ENCODE measurements at regions not wholly inside any gene's neighbourhood (a gene's known extent, or its start where the extent isn't known, plus 50 kb on each side); places are given as distances from the start of the nearest gene placed in this dataset.

DNA sequence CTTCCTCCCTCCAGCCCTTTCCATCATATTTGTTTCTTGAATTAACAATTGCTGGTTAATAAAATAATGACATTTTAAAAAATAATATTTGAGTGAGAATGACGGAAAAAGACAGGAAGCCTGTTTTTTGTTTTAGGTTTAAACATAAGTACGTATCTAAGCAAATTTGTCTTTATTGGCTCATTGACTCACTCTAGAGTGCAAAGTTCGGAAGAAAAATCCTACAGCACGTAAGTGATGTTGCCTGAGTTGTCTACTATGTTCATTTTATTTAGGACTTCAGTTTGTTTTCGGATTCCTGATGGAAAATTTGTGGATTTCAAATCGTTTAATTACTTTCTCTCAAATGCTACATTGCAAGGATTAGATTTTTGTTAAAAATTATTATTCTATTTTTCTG lies 1435.7 kb upstream of the ADGRB3 start:
- DNase-seq, result no peak
- Histone ChIP-seq H3K36me3 (ENCODE audit: insufficient read depth, low read length) (no peaks in the 10 kb centered on the region), H3K9me3 (ENCODE audit: low read length) (peaks cover 5% of the 10 kb centered on the region; the same call in 1 of the 2 replicates), H3K9me2 (replicated peaks; ENCODE audit: insufficient read depth, low read length) (no peaks in the 10 kb centered on the region), H3K4me3 (ENCODE audit: low read length) (no peak overlapping the region), H3K27ac (ENCODE audit: low read length) (no peak overlapping the region), H4K20me1 (ENCODE audit: insufficient read depth, low read depth, low read length) (no peaks in the 10 kb centered on the region), H2AFZ (ENCODE audit: low read length) (peak overlapping the region; percentile 68; the same call in 1 of the 2 replicates), H3K4me1 (ENCODE audit: low read length) (peaks cover 3% of the 10 kb centered on the region; the same call in 1 of the 2 replicates), H3K4me2 (ENCODE audit: low read depth, low read length, poor library complexity, severe bottlenecking) (no peak overlapping the region), H3K27me3 (ENCODE audit: low read length) (no peaks in the 10 kb centered on the region), H3K9ac (ENCODE audit: low read length) (no peak overlapping the region), H3K79me2 (ENCODE audit: low read length) (no peaks in the 10 kb centered on the region)

DNA sequence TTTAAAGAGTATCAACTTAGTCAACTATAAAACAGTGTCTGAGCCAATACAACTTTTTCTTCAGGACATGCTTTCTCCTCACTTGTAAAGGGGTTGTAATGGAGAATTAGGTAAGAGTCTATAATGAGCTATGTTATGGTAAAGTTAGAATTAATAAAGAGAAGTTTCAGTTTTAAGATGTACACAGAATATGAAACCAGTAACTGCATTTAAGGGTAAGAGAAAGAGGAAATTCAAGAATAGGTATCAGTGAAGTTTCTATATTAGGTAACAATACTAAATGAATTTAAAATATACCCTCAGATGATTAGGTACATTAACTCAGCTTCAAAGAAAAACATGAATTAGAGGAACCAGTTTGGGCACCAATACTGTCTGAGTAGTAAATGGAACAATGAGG lies 1444.3 kb upstream of the ADGRB3 start:
- H3K79me2 ChIP-seq (ENCODE audit: low read length), result no peaks in the 10 kb centered on the region
- H2AFZ ChIP-seq (ENCODE audit: low read length), result peak overlapping the region; percentile 42; the same call in 1 of the 2 replicates
- H3K4me1 ChIP-seq (ENCODE audit: low read length), result no peaks in the 10 kb centered on the region
- H3K36me3 ChIP-seq (ENCODE audit: insufficient read depth, low read length), result no peaks in the 10 kb centered on the region
- no peak overlapping the region for H3K4me3 ChIP-seq (ENCODE audit: low read length)
- H3K9me3 ChIP-seq (ENCODE audit: low read length), result peaks cover 12% of the 10 kb centered on the region; the same call in 1 of the 2 replicates
- no peak for DNase-seq
- H3K9ac ChIP-seq (ENCODE audit: low read length), result no peak overlapping the region
- no peaks in the 10 kb centered on the region for H3K27me3 ChIP-seq (ENCODE audit: low read length)
- no peak overlapping the region for H3K4me2 ChIP-seq (ENCODE audit: low read depth, low read length, poor library complexity, severe bottlenecking)
- H4K20me1 ChIP-seq (ENCODE audit: insufficient read depth, low read depth, low read length), result no peaks in the 10 kb centered on the region
- no peak overlapping the region for H3K27ac ChIP-seq (ENCODE audit: low read length)
- H3K9me2 ChIP-seq (replicated peaks; ENCODE audit: insufficient read depth, low read length), result no peaks in the 10 kb centered on the region

DNA sequence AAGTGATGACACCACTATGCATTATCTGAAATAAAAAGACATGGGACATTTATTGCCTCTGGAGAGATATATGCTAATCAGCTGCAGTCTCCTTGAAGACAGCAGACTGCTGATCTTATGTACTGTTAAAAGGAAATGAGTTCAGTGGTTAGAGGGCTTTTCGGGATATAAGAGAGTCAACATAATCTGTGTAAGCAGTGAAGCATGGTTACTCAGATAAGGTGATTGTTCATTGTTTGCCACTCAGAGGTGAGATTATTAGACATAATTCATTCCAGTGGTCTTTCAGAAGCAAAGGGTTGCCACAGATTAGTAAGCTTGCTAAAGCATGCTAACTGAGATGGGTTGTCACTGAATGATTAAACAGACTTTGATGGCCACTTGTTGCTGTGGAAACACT lies 1450.7 kb upstream of the ADGRB3 start:
- H3K4me2 ChIP-seq (ENCODE audit: low read depth, low read length, poor library complexity, severe bottlenecking), result no peak overlapping the region
- peak overlapping the region; percentile 11; the same call in 1 of the 2 replicates for H2AFZ ChIP-seq (ENCODE audit: low read length)
- no peaks in the 10 kb centered on the region for H3K4me1 ChIP-seq (ENCODE audit: low read length)
- H3K9me2 ChIP-seq (replicated peaks; ENCODE audit: insufficient read depth, low read length), result no peaks in the 10 kb centered on the region
- no peak for DNase-seq
- no peak overlapping the region for H3K27ac ChIP-seq (ENCODE audit: low read length)
- H3K9me3 ChIP-seq (ENCODE audit: low read length), result no peaks in the 10 kb centered on the region
- H3K27me3 ChIP-seq (ENCODE audit: low read length), result no peaks in the 10 kb centered on the region
- no peaks in the 10 kb centered on the region for H3K79me2 ChIP-seq (ENCODE audit: low read length)
- no peak overlapping the region for H3K4me3 ChIP-seq (ENCODE audit: low read length)
- H3K9ac ChIP-seq (ENCODE audit: low read length), result no peak overlapping the region
- H4K20me1 ChIP-seq (ENCODE audit: insufficient read depth, low read depth, low read length), result no peaks in the 10 kb centered on the region
- no peaks in the 10 kb centered on the region for H3K36me3 ChIP-seq (ENCODE audit: insufficient read depth, low read length)

DNA sequence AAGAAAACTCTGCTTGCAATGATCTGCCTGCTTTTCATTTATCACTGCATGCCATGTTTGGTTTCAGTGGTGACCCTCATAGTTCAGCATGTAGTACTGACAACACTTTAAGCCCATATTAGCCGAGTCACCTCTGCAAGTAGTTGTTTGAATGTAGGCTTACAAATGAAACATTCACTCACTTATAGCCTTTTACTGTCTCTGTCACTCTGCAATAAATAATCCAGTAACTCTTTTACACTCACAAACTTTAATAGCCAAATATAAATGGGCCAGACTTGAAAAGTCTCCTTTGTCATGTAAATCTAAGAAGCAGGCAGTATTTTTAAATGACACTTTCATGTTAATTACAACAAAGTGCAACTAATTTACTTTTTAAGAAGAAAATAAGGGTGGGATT lies 1460.0 kb upstream of the ADGRB3 start:
- Histone ChIP-seq H3K27ac (ENCODE audit: low read length) (no peak overlapping the region), H4K20me1 (ENCODE audit: insufficient read depth, low read depth, low read length) (no peaks in the 10 kb centered on the region), H2AFZ (ENCODE audit: low read length) (peak overlapping the region; percentile 74), H3K4me1 (ENCODE audit: low read length) (peaks cover 6% of the 10 kb centered on the region; the same call in 1 of the 2 replicates), H3K36me3 (ENCODE audit: insufficient read depth, low read length) (no peaks in the 10 kb centered on the region), H3K9ac (ENCODE audit: low read length) (no peak overlapping the region), H3K79me2 (ENCODE audit: low read length) (no peaks in the 10 kb centered on the region), H3K27me3 (ENCODE audit: low read length) (no peaks in the 10 kb centered on the region), H3K4me2 (ENCODE audit: low read depth, low read length, poor library complexity, severe bottlenecking) (no peak overlapping the region), H3K4me3 (ENCODE audit: low read length) (no peak overlapping the region), H3K9me3 (ENCODE audit: low read length) (no peaks in the 10 kb centered on the region), H3K9me2 (replicated peaks; ENCODE audit: insufficient read depth, low read length) (no peaks in the 10 kb centered on the region)
- DNase-seq, result no peak

- no peak overlapping the region for H3K27ac ChIP-seq (ENCODE audit: low read length)
- H3K9ac ChIP-seq (ENCODE audit: low read length), result no peak overlapping the region
- H3K4me1 ChIP-seq (ENCODE audit: low read length), result no peaks in the 10 kb centered on the region
- no peaks in the 10 kb centered on the region for H3K79me2 ChIP-seq (ENCODE audit: low read length)
- H3K9me3 ChIP-seq (ENCODE audit: low read length), result peaks cover 18% of the 10 kb centered on the region
- no peak overlapping the region for H3K4me2 ChIP-seq (ENCODE audit: low read depth, low read length, poor library complexity, severe bottlenecking)
- H4K20me1 ChIP-seq (ENCODE audit: insufficient read depth, low read depth, low read length), result no peaks in the 10 kb centered on the region
- H2AFZ ChIP-seq (ENCODE audit: low read length), result peak overlapping the region; percentile 48
- no peaks in the 10 kb centered on the region for H3K9me2 ChIP-seq (replicated peaks; ENCODE audit: insufficient read depth, low read length)
- no peak for DNase-seq
- H3K4me3 ChIP-seq (ENCODE audit: low read length), result no peak overlapping the region
- H3K36me3 ChIP-seq (ENCODE audit: insufficient read depth, low read length), result no peaks in the 10 kb centered on the region
- no peaks in the 10 kb centered on the region for H3K27me3 ChIP-seq (ENCODE audit: low read length)
Observed at GRCh38 chr6:67165606-67166005, 1458.6 kb upstream of the EYS start.

DNA sequence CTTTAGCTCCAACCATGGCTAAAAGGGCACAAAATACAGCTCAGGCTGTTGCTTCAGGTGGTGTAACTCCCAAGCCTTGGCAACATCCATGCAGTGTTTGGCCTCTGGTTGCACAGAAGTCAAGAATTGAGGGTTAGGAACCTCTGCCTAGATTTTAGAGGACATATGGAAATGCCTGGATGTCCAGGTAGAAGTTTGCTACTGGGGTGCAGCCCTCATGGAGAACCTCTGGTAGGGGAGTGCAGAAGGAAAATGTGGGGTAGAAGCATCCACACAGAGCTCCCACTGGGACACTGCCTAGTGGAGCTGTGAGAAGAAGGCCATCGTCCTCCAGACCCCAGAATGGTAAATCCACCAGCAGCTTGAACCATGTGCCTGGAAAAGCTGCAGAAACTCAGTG lies 1453.8 kb upstream of the EYS start:
- no peaks in the 10 kb centered on the region for H3K36me3 ChIP-seq (ENCODE audit: insufficient read depth, low read length)
- H3K4me1 ChIP-seq (ENCODE audit: low read length), result no peaks in the 10 kb centered on the region
- no peak overlapping the region for H3K4me2 ChIP-seq (ENCODE audit: low read depth, low read length, poor library complexity, severe bottlenecking)
- DNase-seq, result no peak
- no peak overlapping the region for H2AFZ ChIP-seq (ENCODE audit: low read length)
- peaks cover 19% of the 10 kb centered on the region for H3K9me3 ChIP-seq (ENCODE audit: low read length)
- no peak overlapping the region for H3K4me3 ChIP-seq (ENCODE audit: low read length)
- H4K20me1 ChIP-seq (ENCODE audit: insufficient read depth, low read depth, low read length), result no peaks in the 10 kb centered on the region
- no peaks in the 10 kb centered on the region for H3K79me2 ChIP-seq (ENCODE audit: low read length)
- no peaks in the 10 kb centered on the region for H3K9me2 ChIP-seq (replicated peaks; ENCODE audit: insufficient read depth, low read length)
- H3K27ac ChIP-seq (ENCODE audit: low read length), result no peak overlapping the region
- H3K9ac ChIP-seq (ENCODE audit: low read length), result no peak overlapping the region
- H3K27me3 ChIP-seq (ENCODE audit: low read length), result no peaks in the 10 kb centered on the region

- Histone ChIP-seq H4K20me1 (ENCODE audit: insufficient read depth, low read depth, low read length) (no peaks in the 10 kb centered on the region), H3K79me2 (ENCODE audit: low read length) (no peaks in the 10 kb centered on the region), H3K27me3 (ENCODE audit: low read length) (no peaks in the 10 kb centered on the region), H3K9ac (ENCODE audit: low read length) (no peak overlapping the region), H2AFZ (ENCODE audit: low read length) (peak overlapping the region; percentile 67), H3K4me2 (ENCODE audit: low read depth, low read length, poor library complexity, severe bottlenecking) (no peak overlapping the region), H3K4me1 (ENCODE audit: low read length) (no peaks in the 10 kb centered on the region), H3K36me3 (ENCODE audit: insufficient read depth, low read length) (no peaks in the 10 kb centered on the region), H3K4me3 (ENCODE audit: low read length) (no peak overlapping the region), H3K27ac (ENCODE audit: low read length) (no peak overlapping the region), H3K9me2 (replicated peaks; ENCODE audit: insufficient read depth, low read length) (no peaks in the 10 kb centered on the region), H3K9me3 (ENCODE audit: low read length) (no peaks in the 10 kb centered on the region)
- DNase-seq, result no peak
Observed at GRCh38 chr6:67141005-67141404, 1434.0 kb upstream of the EYS start.

DNA sequence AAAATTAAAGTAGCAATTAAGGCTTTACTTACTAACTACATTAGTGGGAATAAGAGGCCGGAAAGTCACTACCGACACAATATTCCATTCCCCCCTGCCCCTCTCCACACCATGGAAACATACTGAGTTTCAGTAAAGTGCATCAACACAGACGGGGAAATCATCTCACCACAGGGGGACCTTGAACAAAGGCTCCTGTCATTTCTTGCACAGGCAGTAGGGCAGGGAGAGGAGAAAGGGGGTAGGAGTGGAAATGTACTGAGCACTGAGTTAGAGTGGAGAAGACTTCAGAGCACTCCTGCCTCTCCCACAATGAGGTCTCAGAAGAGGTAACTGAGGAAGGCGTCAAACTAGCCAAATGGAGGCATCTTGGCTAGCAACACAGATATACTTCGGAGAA lies 1426.9 kb upstream of the EYS start:
- Histone ChIP-seq H3K9ac (ENCODE audit: low read length) (no peak overlapping the region), H3K4me2 (ENCODE audit: low read depth, low read length, poor library complexity, severe bottlenecking) (no peak overlapping the region), H3K36me3 (ENCODE audit: insufficient read depth, low read length) (no peaks in the 10 kb centered on the region), H3K9me2 (replicated peaks; ENCODE audit: insufficient read depth, low read length) (no peaks in the 10 kb centered on the region), H3K9me3 (ENCODE audit: low read length) (no peaks in the 10 kb centered on the region), H3K27me3 (ENCODE audit: low read length) (no peaks in the 10 kb centered on the region), H3K4me3 (ENCODE audit: low read length) (no peak overlapping the region), H4K20me1 (ENCODE audit: insufficient read depth, low read depth, low read length) (no peaks in the 10 kb centered on the region), H3K79me2 (ENCODE audit: low read length) (no peaks in the 10 kb centered on the region), H3K27ac (ENCODE audit: low read length) (no peak overlapping the region), H3K4me1 (ENCODE audit: low read length) (no peaks in the 10 kb centered on the region), H2AFZ (ENCODE audit: low read length) (peak overlapping the region; percentile 18; the same call in 1 of the 2 replicates)
- no peak for DNase-seq

DNA sequence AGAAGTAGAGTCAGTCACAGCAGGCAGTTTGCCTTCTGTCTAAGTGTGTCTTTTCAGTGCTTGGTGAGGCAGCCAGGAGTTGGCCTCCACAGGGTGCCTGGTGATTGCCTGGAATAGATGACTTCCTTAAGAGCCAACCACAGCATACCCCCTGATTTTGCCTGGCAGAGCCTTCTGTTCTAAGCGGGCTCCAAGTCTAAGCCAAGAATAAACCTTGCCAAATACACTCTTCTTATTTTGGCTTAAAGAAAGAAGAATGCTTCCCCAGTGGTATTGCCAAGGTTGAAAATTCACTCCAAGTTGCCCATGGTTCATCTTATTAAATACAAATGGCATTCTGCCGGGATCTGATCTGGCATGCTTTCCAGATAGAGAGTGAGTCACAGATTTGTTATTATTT lies 1424.8 kb upstream of the EYS start:
- Histone ChIP-seq H3K4me1 (ENCODE audit: low read length) (no peaks in the 10 kb centered on the region), H4K20me1 (ENCODE audit: insufficient read depth, low read depth, low read length) (no peaks in the 10 kb centered on the region), H3K27ac (ENCODE audit: low read length) (no peak overlapping the region), H3K9me3 (ENCODE audit: low read length) (no peaks in the 10 kb centered on the region), H3K9me2 (replicated peaks; ENCODE audit: insufficient read depth, low read length) (no peaks in the 10 kb centered on the region), H3K27me3 (ENCODE audit: low read length) (no peaks in the 10 kb centered on the region), H3K9ac (ENCODE audit: low read length) (no peak overlapping the region), H3K79me2 (ENCODE audit: low read length) (no peaks in the 10 kb centered on the region), H3K36me3 (ENCODE audit: insufficient read depth, low read length) (no peaks in the 10 kb centered on the region), H2AFZ (ENCODE audit: low read length) (peak overlapping the region; percentile 87), H3K4me3 (ENCODE audit: low read length) (no peak overlapping the region), H3K4me2 (ENCODE audit: low read depth, low read length, poor library complexity, severe bottlenecking) (no peak overlapping the region)
- no peak for DNase-seq

Measured in Karpas-422 (cell line).